ENCODE measurements at regions not wholly inside any gene's neighbourhood (a gene's known extent, or its start where the extent isn't known, plus 50 kb on each side); places are given as distances from the start of the nearest gene placed in this dataset.
"Not testable (repeated sequence)": the region's sequence is repeated elsewhere in the genome, so short reads cannot be mapped to it uniquely, and the experiment has no call there.

GRCh38 chr18:40148960-40149359 lies 1806.1 kb upstream of the PIK3C3 start:
- H3K9me3 ChIP-seq (ENCODE audit: control insufficient read depth in 2 of 2, insufficient read depth in 1 of 2, low read depth in 1 of 2, low read length in 1 of 2): peaks cover 0 to 2% of the 10 kb centered on the region in 2 donors
- H3K36me3 ChIP-seq (ENCODE audit: control insufficient read depth in 2 of 2, insufficient read depth in 2 of 2, low read length in 1 of 2): no peaks in the 10 kb centered on the region
- no peak overlapping the region for H3K27ac ChIP-seq (ENCODE audit: low read depth in 2 of 2, low read length in 1 of 2)
- no peaks in the 10 kb centered on the region for H3K27me3 ChIP-seq (ENCODE audit: control insufficient read depth in 1 of 2, insufficient read depth in 2 of 2, low read length in 2 of 2)
- no peaks in the 10 kb centered on the region for H3K4me1 ChIP-seq (ENCODE audit: control insufficient read depth in 2 of 2, insufficient read depth in 2 of 2, low read length in 1 of 2)
- H3K4me3 ChIP-seq (ENCODE audit: low read depth in 1 of 2, low read length in 2 of 2): no peak overlapping the region
- 80 to 87% methylated on average over 4 of the region's 4 CpGs for WGBS, 2 donors

DNA sequence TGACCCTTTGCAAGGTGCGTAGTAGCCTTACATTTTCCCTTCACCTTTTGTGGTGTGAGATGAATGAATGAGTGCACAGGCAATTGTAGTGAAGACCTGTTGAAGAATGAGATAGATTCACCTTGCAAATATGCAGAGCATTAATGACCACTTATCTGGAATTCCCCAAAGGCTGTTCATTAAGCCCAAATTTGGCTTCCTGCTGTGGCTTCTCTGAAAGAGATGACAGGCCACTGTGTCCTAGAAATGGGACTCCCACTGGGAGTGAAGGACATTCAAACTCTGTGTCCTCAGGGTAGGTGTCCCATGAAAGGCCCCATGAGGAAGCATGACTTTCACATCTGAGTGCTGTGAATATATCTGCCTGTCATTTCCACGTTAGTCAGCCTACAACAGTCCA lies 1821.8 kb upstream of the PIK3C3 start:
- Histone ChIP-seq H3K36me3 (ENCODE audit: control insufficient read depth in 2 of 2, insufficient read depth in 2 of 2, low read length in 1 of 2) (no peaks in the 10 kb centered on the region), H3K27ac (ENCODE audit: low read depth in 2 of 2, low read length in 1 of 2) (no peak overlapping the region), H3K4me1 (ENCODE audit: control insufficient read depth in 2 of 2, insufficient read depth in 2 of 2, low read length in 1 of 2) (no peaks in the 10 kb centered on the region), H3K4me3 (ENCODE audit: low read depth in 1 of 2, low read length in 2 of 2) (no peak overlapping the region), H3K27me3 (ENCODE audit: control insufficient read depth in 1 of 2, insufficient read depth in 2 of 2, low read length in 2 of 2) (no peaks in the 10 kb centered on the region), H3K9me3 (ENCODE audit: control insufficient read depth in 2 of 2, insufficient read depth in 1 of 2, low read depth in 1 of 2, low read length in 1 of 2) (no peaks in the 10 kb centered on the region)
- WGBS, 2 donors: 76 to 84% methylated on average over 2 of the region's 2 CpGs

DNA sequence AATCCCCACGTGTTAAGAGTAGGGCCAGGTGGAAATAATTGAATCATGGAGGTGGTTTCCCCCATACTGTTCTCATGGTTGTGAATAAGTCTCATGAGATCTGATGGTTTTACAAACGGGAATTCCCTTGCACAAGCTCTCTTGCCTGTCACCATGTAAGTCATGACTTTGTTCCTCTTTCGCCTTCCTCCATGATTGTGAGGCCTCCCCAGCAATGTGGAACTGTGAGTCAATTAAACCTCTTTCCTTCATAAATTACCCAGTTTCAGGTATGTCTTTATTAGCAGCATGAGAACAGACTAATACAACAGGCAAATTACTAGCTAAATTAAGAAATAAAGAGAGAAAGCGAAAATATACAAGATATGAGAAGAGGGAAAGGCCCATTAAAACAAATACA lies 1822.6 kb upstream of the PIK3C3 start:
- H3K9me3 ChIP-seq (ENCODE audit: control insufficient read depth in 2 of 2, insufficient read depth in 1 of 2, low read depth in 1 of 2, low read length in 1 of 2); H3K27me3 ChIP-seq (ENCODE audit: control insufficient read depth in 1 of 2, insufficient read depth in 2 of 2, low read length in 2 of 2); H3K27ac ChIP-seq (ENCODE audit: low read depth in 2 of 2, low read length in 1 of 2); H3K4me3 ChIP-seq (ENCODE audit: low read depth in 1 of 2, low read length in 2 of 2); H3K4me1 ChIP-seq (ENCODE audit: control insufficient read depth in 2 of 2, insufficient read depth in 2 of 2, low read length in 1 of 2); H3K36me3 ChIP-seq (ENCODE audit: control insufficient read depth in 2 of 2, insufficient read depth in 2 of 2, low read length in 1 of 2): not testable (repeated sequence)
- 78 to 80% methylated on average over 4 of the region's 4 CpGs for WGBS, 2 donors

GRCh38 chr18:40124107-40124506 lies 1830.9 kb upstream of the PIK3C3 start:
- no peak overlapping the region for H3K4me3 ChIP-seq (ENCODE audit: low read depth in 1 of 2, low read length in 2 of 2)
- no peaks in the 10 kb centered on the region for H3K36me3 ChIP-seq (ENCODE audit: control insufficient read depth in 2 of 2, insufficient read depth in 2 of 2, low read length in 1 of 2)
- no peaks in the 10 kb centered on the region for H3K27me3 ChIP-seq (ENCODE audit: control insufficient read depth in 1 of 2, insufficient read depth in 2 of 2, low read length in 2 of 2)
- peaks cover 0 to 2% of the 10 kb centered on the region in 2 donors for H3K9me3 ChIP-seq (ENCODE audit: control insufficient read depth in 2 of 2, insufficient read depth in 1 of 2, low read depth in 1 of 2, low read length in 1 of 2)
- H3K27ac ChIP-seq (ENCODE audit: low read depth in 2 of 2, low read length in 1 of 2): no peak overlapping the region
- no peaks in the 10 kb centered on the region for H3K4me1 ChIP-seq (ENCODE audit: control insufficient read depth in 2 of 2, insufficient read depth in 2 of 2, low read length in 1 of 2)
- 71 to 75% methylated on average over 2 of the region's 2 CpGs for WGBS, 2 donors

DNA sequence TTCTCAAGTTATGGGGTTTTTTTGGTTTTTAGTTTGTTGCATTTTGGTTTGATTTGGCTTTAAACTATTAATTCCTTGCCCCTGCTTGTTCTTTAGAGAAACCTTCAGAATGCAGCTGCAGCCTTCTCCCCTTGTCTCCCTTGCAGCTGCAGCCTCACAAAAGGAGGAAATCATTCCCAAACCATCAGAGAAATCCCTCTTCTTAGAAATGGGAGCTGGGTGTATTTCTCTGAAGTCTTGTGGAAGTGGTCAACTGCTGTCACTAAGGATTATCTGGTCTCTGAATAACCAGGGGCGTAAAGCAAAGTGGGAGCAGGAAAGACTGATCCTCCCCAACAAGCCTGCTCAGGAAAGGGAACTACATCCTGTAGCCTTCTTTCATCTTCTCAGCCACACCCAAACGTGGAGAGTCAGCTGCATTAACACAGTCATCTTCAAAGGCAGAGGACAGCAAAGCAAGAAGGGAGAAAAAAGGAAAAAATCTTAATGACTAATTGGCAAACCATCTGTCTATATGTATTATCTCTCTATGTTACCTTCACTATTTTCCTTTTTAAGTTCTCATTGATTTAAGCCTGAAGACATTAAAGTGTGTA lies 1834.1 kb upstream of the PIK3C3 start:
- H3K9me3 ChIP-seq (ENCODE audit: control insufficient read depth in 2 of 2, insufficient read depth in 1 of 2, low read depth in 1 of 2, low read length in 1 of 2): peaks cover 0 to 2% of the 10 kb centered on the region in 2 donors
- WGBS, 2 donors: 25 to 32% methylated on average over 2 of the region's 2 CpGs
- no peak overlapping the region for H3K27ac ChIP-seq (ENCODE audit: low read depth in 2 of 2, low read length in 1 of 2)
- H3K27me3 ChIP-seq (ENCODE audit: control insufficient read depth in 1 of 2, insufficient read depth in 2 of 2, low read length in 2 of 2): no peaks in the 10 kb centered on the region
- no peaks in the 10 kb centered on the region for H3K4me1 ChIP-seq (ENCODE audit: control insufficient read depth in 2 of 2, insufficient read depth in 2 of 2, low read length in 1 of 2)
- H3K4me3 ChIP-seq (ENCODE audit: low read depth in 1 of 2, low read length in 2 of 2): no peak overlapping the region
- H3K36me3 ChIP-seq (ENCODE audit: control insufficient read depth in 2 of 2, insufficient read depth in 2 of 2, low read length in 1 of 2): no peaks in the 10 kb centered on the region

- Histone ChIP-seq H3K27me3 (ENCODE audit: control insufficient read depth in 1 of 2, insufficient read depth in 2 of 2, low read length in 2 of 2) (no peaks in the 10 kb centered on the region), H3K4me3 (ENCODE audit: low read depth in 1 of 2, low read length in 2 of 2) (no peak overlapping the region), H3K4me1 (ENCODE audit: control insufficient read depth in 2 of 2, insufficient read depth in 2 of 2, low read length in 1 of 2) (no peaks in the 10 kb centered on the region), H3K9me3 (ENCODE audit: control insufficient read depth in 2 of 2, insufficient read depth in 1 of 2, low read depth in 1 of 2, low read length in 1 of 2) (peaks cover 0 to 2% of the 10 kb centered on the region in 2 donors), H3K27ac (ENCODE audit: low read depth in 2 of 2, low read length in 1 of 2) (no peak overlapping the region), H3K36me3 (ENCODE audit: control insufficient read depth in 2 of 2, insufficient read depth in 2 of 2, low read length in 1 of 2) (no peaks in the 10 kb centered on the region)
- 89 to 95% methylated on average over 1 of the region's 1 CpG for WGBS, 2 donors
These were observed 1834.7 kb upstream of the PIK3C3 start for GRCh38 chr18:40120356-40120755.

GRCh38 chr18:40119581-40119980 lies 1835.5 kb upstream of the PIK3C3 start:
- H3K27me3 ChIP-seq (ENCODE audit: control insufficient read depth in 1 of 2, insufficient read depth in 2 of 2, low read length in 2 of 2); H3K27ac ChIP-seq (ENCODE audit: low read depth in 2 of 2, low read length in 1 of 2); H3K9me3 ChIP-seq (ENCODE audit: control insufficient read depth in 2 of 2, insufficient read depth in 1 of 2, low read depth in 1 of 2, low read length in 1 of 2); H3K4me1 ChIP-seq (ENCODE audit: control insufficient read depth in 2 of 2, insufficient read depth in 2 of 2, low read length in 1 of 2); H3K36me3 ChIP-seq (ENCODE audit: control insufficient read depth in 2 of 2, insufficient read depth in 2 of 2, low read length in 1 of 2); H3K4me3 ChIP-seq (ENCODE audit: low read depth in 1 of 2, low read length in 2 of 2): not testable (repeated sequence)
- WGBS, 2 donors: 81 to 95% methylated on average over 10 of the region's 10 CpGs

GRCh38 chr18:40110455-40110854 lies 1844.6 kb upstream of the PIK3C3 start:
- Histone ChIP-seq H3K36me3 (ENCODE audit: control insufficient read depth in 2 of 2, insufficient read depth in 2 of 2, low read length in 1 of 2) (no peaks in the 10 kb centered on the region), H3K9me3 (ENCODE audit: control insufficient read depth in 2 of 2, insufficient read depth in 1 of 2, low read depth in 1 of 2, low read length in 1 of 2) (no peaks in the 10 kb centered on the region), H3K27ac (ENCODE audit: low read depth in 2 of 2, low read length in 1 of 2) (no peak overlapping the region), H3K4me1 (ENCODE audit: control insufficient read depth in 2 of 2, insufficient read depth in 2 of 2, low read length in 1 of 2) (no peaks in the 10 kb centered on the region), H3K4me3 (ENCODE audit: low read depth in 1 of 2, low read length in 2 of 2) (no peak overlapping the region), H3K27me3 (ENCODE audit: control insufficient read depth in 1 of 2, insufficient read depth in 2 of 2, low read length in 2 of 2) (no peaks in the 10 kb centered on the region)
- WGBS, 2 donors: 88 to 91% methylated on average over 3 of the region's 3 CpGs

DNA sequence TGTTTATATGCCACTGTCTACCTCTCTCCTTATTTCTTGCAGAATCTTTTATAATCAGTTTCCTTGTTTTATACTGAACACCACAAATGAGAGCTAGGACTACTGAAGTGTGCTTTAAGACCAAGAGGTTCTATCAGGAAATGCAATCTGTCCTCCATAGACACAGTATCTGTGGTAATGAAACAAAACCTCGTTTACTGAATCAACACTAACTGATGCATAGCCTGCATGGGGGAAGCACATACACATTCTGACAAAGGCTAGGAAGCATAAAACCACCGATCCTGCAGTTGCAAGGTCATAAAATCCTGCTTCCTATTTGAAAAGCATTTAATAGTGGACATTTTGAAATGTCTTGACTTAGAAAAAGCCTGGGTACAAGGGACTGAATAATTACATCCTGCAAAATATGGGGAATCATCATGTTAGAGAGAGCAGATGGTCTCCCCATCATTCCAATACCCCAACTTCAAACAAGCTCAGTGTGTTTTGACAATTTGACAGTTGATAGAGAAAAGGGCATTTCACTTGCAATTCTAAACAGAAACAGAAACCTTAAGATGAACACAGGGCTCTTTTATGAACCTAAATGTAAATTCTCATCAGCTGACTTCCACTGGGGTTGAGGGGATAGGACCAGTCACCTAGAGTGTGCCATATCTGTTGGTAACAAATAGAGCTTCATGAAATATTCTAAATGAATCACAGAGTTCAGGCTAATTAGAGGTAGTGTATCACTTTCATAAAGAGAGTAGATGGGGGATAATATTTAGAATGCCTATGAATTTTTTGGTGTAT lies 1845.6 kb upstream of the PIK3C3 start:
- Histone ChIP-seq H3K36me3 (ENCODE audit: control insufficient read depth in 2 of 2, insufficient read depth in 2 of 2, low read length in 1 of 2) (no peaks in the 10 kb centered on the region), H3K4me1 (ENCODE audit: control insufficient read depth in 2 of 2, insufficient read depth in 2 of 2, low read length in 1 of 2) (no peaks in the 10 kb centered on the region), H3K27me3 (ENCODE audit: control insufficient read depth in 1 of 2, insufficient read depth in 2 of 2, low read length in 2 of 2) (no peaks in the 10 kb centered on the region), H3K4me3 (ENCODE audit: low read depth in 1 of 2, low read length in 2 of 2) (no peak overlapping the region), H3K9me3 (ENCODE audit: control insufficient read depth in 2 of 2, insufficient read depth in 1 of 2, low read depth in 1 of 2, low read length in 1 of 2) (no peaks in the 10 kb centered on the region), H3K27ac (ENCODE audit: low read depth in 2 of 2, low read length in 1 of 2) (no peak overlapping the region)
- WGBS, 2 donors: 38 to 40% methylated on average over 2 of the region's 2 CpGs

- no peaks in the 10 kb centered on the region for H3K27me3 ChIP-seq (ENCODE audit: control insufficient read depth in 1 of 2, insufficient read depth in 2 of 2, low read length in 2 of 2)
- H3K4me1 ChIP-seq (ENCODE audit: control insufficient read depth in 2 of 2, insufficient read depth in 2 of 2, low read length in 1 of 2): no peaks in the 10 kb centered on the region
- no peaks in the 10 kb centered on the region for H3K9me3 ChIP-seq (ENCODE audit: control insufficient read depth in 2 of 2, insufficient read depth in 1 of 2, low read depth in 1 of 2, low read length in 1 of 2)
- 55 to 73% methylated on average over 5 of the region's 5 CpGs for WGBS, 2 donors
- H3K36me3 ChIP-seq (ENCODE audit: control insufficient read depth in 2 of 2, insufficient read depth in 2 of 2, low read length in 1 of 2): no peaks in the 10 kb centered on the region
- no peak overlapping the region for H3K4me3 ChIP-seq (ENCODE audit: low read depth in 1 of 2, low read length in 2 of 2)
- H3K27ac ChIP-seq (ENCODE audit: low read depth in 2 of 2, low read length in 1 of 2): no peak overlapping the region
These were observed 1846.4 kb upstream of the PIK3C3 start for GRCh38 chr18:40108596-40108995.

All from esophagus (tissue), 2 donors.